CD4-positive, alpha-beta T cell (primary cell): ENCODE measurements at regions not wholly inside any gene's neighbourhood (a gene's known extent, or its start where the extent isn't known, plus 50 kb on each side); places are given as distances from the start of the nearest gene placed in this dataset.

ENCODE experiments used
- ATAC-seq: fragments of 200-7000 bp; cut with Tn5 transposase; one replicate; pipeline ENCODE4 v1.10.0; 2022; ENCODE audit warnings: mild to moderate bottlenecking; ENCODE audit not compliant: poor library complexity
- CTCF ChIA-PET: fragments of 350-600 bp; sonication (Branson Sonifier 250); formaldehyde crosslinking; loops from one replicate; lab custom pipeline; 2021; ENCODE audit warnings: antibody characterized with exemption, inconsistent platforms; lab: Charles Lee
- POLR2A ChIA-PET: fragments of 350-600 bp; sonication (Branson Sonifier 250); formaldehyde crosslinking; loops from one replicate; lab custom pipeline; 2021; ENCODE audit warnings: antibody characterized with exemption, inconsistent platforms; lab: Charles Lee
- DNase-seq, 14 experiments: peaks; one replicate each; pipeline ENCODE4 v3.0.0-alpha.2; 2013 to 2020; ENCODE audit warnings: mixed read lengths in 2 of 14
- H3K27ac ChIP-seq, 2 donors: one replicate each; pipeline versions ENCODE4 v1.5.1 to v1.7.0; 2013; ENCODE audit warnings: low read length in 2 of 2, low read depth in 1 of 2, mild to moderate bottlenecking in 1 of 2
- H3K27me3 ChIP-seq, 2 experiments: 1 replicate in 1 of 2; 2 replicates in 1 of 2; pipeline versions ENCODE4 v1.6.1 to v1.7.0; 2013; ENCODE audit warnings: low read length in 2 of 2, control low read depth in 1 of 2, mild to moderate bottlenecking in 1 of 2, moderate library complexity in 1 of 2; ENCODE audit not compliant: insufficient read depth in 2 of 2, control insufficient read depth in 1 of 2
- H3K36me3 ChIP-seq: one replicate; pipeline ENCODE4 v1.6.1; 2013; ENCODE audit warnings: low read length, control low read depth; ENCODE audit not compliant: insufficient read depth
- H3K4me1 ChIP-seq: one replicate; pipeline ENCODE4 v1.6.1; 2013; ENCODE audit warnings: low read length, control low read depth; ENCODE audit not compliant: insufficient read depth
- H3K4me3 ChIP-seq: one replicate; pipeline ENCODE4 v1.5.1; 2013; ENCODE audit warnings: mild to moderate bottlenecking, low read length, moderate library complexity
- H3K9me3 ChIP-seq, 2 experiments: 1 replicate in 1 of 2; 2 replicates in 1 of 2; pipeline versions ENCODE4 v1.6.1 to v1.7.0; 2013; ENCODE audit warnings: low read length in 2 of 2, mild to moderate bottlenecking in 2 of 2, control low read depth in 1 of 2, moderate library complexity in 1 of 2; ENCODE audit not compliant: control insufficient read depth in 1 of 2, insufficient read depth in 1 of 2
- H3K27ac Mint-ChIP-seq: one replicate; pipeline ENCODE4 v1.8.0; 2020; ENCODE audit warnings: mixed read lengths
- H3K27me3 Mint-ChIP-seq: one replicate; pipeline ENCODE4 v1.8.0; 2021; ENCODE audit warnings: mixed read lengths
- H3K36me3 Mint-ChIP-seq: one replicate; pipeline ENCODE4 v1.8.0; 2021; ENCODE audit warnings: low read depth, mixed read lengths
- H3K4me1 Mint-ChIP-seq: one replicate; pipeline ENCODE4 v1.8.0; 2021; ENCODE audit warnings: low read depth, mixed read lengths
- H3K4me3 Mint-ChIP-seq: one replicate; pipeline ENCODE4 v1.8.0; 2020; ENCODE audit warnings: mild to moderate bottlenecking, mixed read lengths
- H3K9me3 Mint-ChIP-seq: one replicate; pipeline ENCODE4 v1.8.0; 2020; ENCODE audit warnings: mixed read lengths
- intact Hi-C, 2 experiments: fragments of 100-400 bp; cut with DNase I in 1 of 2; cut with micrococcal nuclease in 1 of 2; formaldehyde crosslinking; loops; one replicate each; pipeline versions ENCODE4 v1.15.1 to v1.9.0; 2023 to 2025; cut with DNase I, micrococcal nuclease
- TF ChIP-seq, protein P1 (sequence below): fragments of 200-600 bp; IDR thresholded peaks from one replicate; pipeline ENCODE4 v1.8.0; 2022; ENCODE audit warnings: antibody characterized with exemption, mild to moderate bottlenecking

DNA sequence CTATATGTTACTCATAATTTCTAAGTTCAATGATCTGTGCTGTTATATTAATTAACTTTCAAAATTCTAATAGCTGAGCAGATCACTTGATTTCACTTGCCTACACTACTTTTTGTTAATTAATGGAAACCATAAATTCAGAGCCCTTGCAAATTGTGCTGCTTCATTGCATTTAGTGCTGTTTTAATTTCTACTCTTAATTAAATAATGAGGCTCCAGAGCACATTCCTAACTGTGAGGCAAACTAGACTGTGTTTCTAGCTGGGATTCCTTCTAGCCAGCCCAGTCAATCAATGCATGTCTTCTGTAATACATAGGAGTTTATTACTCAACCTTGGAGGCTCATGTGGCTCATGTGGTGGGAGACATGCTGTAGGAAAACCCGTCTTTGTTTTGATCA lies 301.1 kb upstream of the GOLIM4 start:
- Histone ChIP-seq H3K36me3 (no peaks in the 10 kb centered on the region), H3K27ac (no peak overlapping the region), H3K27me3 (no peaks in the 10 kb centered on the region), H3K4me3 (no peak overlapping the region), H3K9me3 (peaks cover 0 to 4% of the 10 kb centered on the region in 2 experiments), H3K4me1 (no peaks in the 10 kb centered on the region)
- no peak overlapping the region for H3K27ac Mint-ChIP-seq
- no peaks in the 10 kb centered on the region for H3K4me1 Mint-ChIP-seq
- ATAC-seq (no peak), DNase-seq (no peak)
- H3K4me3 Mint-ChIP-seq = no peak overlapping the region
- no peaks in the 10 kb centered on the region for H3K27me3 Mint-ChIP-seq
- ChIA-PET POLR2A (no interaction called here), CTCF (no interaction called here)
- H3K9me3 Mint-ChIP-seq = no peaks in the 10 kb centered on the region
- intact Hi-C loops = no loop called here
- TF ChIP-seq, protein P1, sequence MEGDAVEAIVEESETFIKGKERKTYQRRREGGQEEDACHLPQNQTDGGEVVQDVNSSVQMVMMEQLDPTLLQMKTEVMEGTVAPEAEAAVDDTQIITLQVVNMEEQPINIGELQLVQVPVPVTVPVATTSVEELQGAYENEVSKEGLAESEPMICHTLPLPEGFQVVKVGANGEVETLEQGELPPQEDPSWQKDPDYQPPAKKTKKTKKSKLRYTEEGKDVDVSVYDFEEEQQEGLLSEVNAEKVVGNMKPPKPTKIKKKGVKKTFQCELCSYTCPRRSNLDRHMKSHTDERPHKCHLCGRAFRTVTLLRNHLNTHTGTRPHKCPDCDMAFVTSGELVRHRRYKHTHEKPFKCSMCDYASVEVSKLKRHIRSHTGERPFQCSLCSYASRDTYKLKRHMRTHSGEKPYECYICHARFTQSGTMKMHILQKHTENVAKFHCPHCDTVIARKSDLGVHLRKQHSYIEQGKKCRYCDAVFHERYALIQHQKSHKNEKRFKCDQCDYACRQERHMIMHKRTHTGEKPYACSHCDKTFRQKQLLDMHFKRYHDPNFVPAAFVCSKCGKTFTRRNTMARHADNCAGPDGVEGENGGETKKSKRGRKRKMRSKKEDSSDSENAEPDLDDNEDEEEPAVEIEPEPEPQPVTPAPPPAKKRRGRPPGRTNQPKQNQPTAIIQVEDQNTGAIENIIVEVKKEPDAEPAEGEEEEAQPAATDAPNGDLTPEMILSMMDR = no peak
- no peaks in the 10 kb centered on the region for H3K36me3 Mint-ChIP-seq

DNA sequence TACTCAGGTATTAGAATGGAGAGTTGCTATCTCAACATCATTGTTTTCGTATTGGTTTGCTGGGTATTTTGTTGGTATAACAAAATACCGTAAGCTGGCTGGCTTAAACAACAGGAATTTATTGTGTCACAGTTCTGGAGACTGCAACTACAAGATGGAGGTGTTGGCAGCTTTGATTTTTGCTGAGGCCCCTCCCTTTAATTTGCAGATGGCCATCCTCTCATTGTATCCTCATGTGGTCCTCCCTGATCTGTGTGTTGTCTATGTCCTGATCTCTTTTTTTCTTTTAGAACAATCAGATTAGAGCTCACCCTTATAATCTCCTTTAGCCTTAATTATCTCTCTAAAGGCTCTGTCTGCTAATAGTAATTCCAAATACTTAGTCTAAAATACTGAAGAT lies 299.8 kb upstream of the GOLIM4 start:
- POLR2A ChIA-PET = no interaction called here
- H3K9me3 ChIP-seq = no peaks in the 10 kb centered on the region
- no peak for DNase-seq

DNA sequence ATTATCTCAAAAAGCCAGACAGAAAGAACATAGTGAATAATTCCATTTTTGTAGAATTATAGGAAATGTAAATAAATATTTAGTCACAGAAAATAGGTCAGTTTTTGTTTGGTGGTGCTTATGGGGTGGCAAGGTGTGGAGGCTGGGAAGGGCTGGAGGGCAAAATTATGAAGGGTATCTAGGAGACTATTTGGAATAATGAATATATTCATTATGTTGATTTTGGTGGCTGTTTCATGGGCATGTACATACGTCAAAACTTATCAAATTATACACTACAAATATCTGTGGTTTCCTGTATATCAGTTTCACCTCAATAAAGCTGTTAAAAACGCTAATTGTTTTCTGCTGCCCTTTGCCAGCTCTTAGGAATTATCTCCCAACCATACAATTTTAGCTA lies 298.7 kb upstream of the GOLIM4 start:
- no peak for ATAC-seq
- POLR2A ChIA-PET = no interaction called here
- Mint-ChIP-seq H3K4me3 (no peak overlapping the region), H3K27ac (no peak overlapping the region), H3K4me1 (no peaks in the 10 kb centered on the region), H3K27me3 (no peaks in the 10 kb centered on the region), H3K36me3 (no peaks in the 10 kb centered on the region), H3K9me3 (no peaks in the 10 kb centered on the region)
- no peak overlapping the region for H3K27ac ChIP-seq
- DNase-seq = no peak
- H3K36me3 ChIP-seq = no peaks in the 10 kb centered on the region
- no peaks in the 10 kb centered on the region for H3K27me3 ChIP-seq
- no peaks in the 10 kb centered on the region for H3K9me3 ChIP-seq
- TF ChIP-seq, protein P1 = no peak
- H3K4me3 ChIP-seq = no peak overlapping the region
- no peaks in the 10 kb centered on the region for H3K4me1 ChIP-seq
- CTCF ChIA-PET = no interaction called here
- intact Hi-C loops = no loop called here

More for the DNA sequence above, 299.8 kb upstream of the GOLIM4 start:
- TF ChIP-seq, protein P1 = no peak
- H3K27me3 ChIP-seq = no peaks in the 10 kb centered on the region
- no peaks in the 10 kb centered on the region for H3K36me3 Mint-ChIP-seq
- H3K27ac ChIP-seq = no peak overlapping the region
- no peaks in the 10 kb centered on the region for H3K36me3 ChIP-seq
- intact Hi-C loops = no loop called here
- no peaks in the 10 kb centered on the region for H3K9me3 Mint-ChIP-seq
- H3K4me3 ChIP-seq = no peak overlapping the region
- H3K4me1 Mint-ChIP-seq = no peaks in the 10 kb centered on the region
- H3K27me3 Mint-ChIP-seq = no peaks in the 10 kb centered on the region
- CTCF ChIA-PET = no interaction called here
- no peak for ATAC-seq
- H3K4me3 Mint-ChIP-seq = no peak overlapping the region
- H3K27ac Mint-ChIP-seq = no peak overlapping the region
- no peaks in the 10 kb centered on the region for H3K4me1 ChIP-seq
